Activated T-cell treated with anti-CD3 and anti-CD28 coated beads, Interleukin-2, amount 50 U/mL, for 1 hour (primary cell): ENCODE measurements at regions not wholly inside any gene's neighbourhood (a gene's known extent, or its start where the extent isn't known, plus 50 kb on each side); places are given as distances from the start of the nearest gene placed in this dataset.
"Not testable (repeated sequence)": the region's sequence is repeated elsewhere in the genome, so short reads cannot be mapped to it uniquely, and the experiment has no call there.

Source experiments
- DNase-seq: peaks from one replicate; pipeline ENCODE4 v3.0.0-alpha.2; 2020

- no peak for DNase-seq
Measured at GRCh38 chr13:111564606-111565005, 244.2 kb downstream of the TEX29 start.

- no peak for DNase-seq
Measured at GRCh38 chr13:111565400-111565799, 245.0 kb downstream of the TEX29 start.

GRCh38 chr13:111566567-111566966 is 246.1 kb downstream of the TEX29 start:
- no peak for DNase-seq

GRCh38 chr13:111567637-111568036 is 247.2 kb downstream of the TEX29 start:
- DNase-seq = no peak

GRCh38 chr13:111568290-111568689 is 247.8 kb downstream of the TEX29 start:
- DNase-seq = no peak

- DNase-seq = no peak
Measured at GRCh38 chr13:111570911-111571310, 250.5 kb downstream of the TEX29 start.

GRCh38 chr13:111572956-111573761 is 252.7 kb downstream of the TEX29 start:
- no peak for DNase-seq

GRCh38 chr13:111573801-111574200 is 253.4 kb downstream of the TEX29 start:
- DNase-seq = no peak

GRCh38 chr13:111575276-111575675 is 254.8 kb downstream of the TEX29 start:
- DNase-seq = no peak

- no peak for DNase-seq
Measured at GRCh38 chr13:111575719-111576118, 255.3 kb downstream of the TEX29 start.

GRCh38 chr13:111577208-111577828 is 256.9 kb downstream of the TEX29 start:
- no peak for DNase-seq

GRCh38 chr13:111577956-111578605 is 257.6 kb downstream of the TEX29 start:
- DNase-seq = no peak

GRCh38 chr13:111584101-111584672 is 263.7 kb downstream of the TEX29 start:
- no peak for DNase-seq

- DNase-seq = no peak
Measured at GRCh38 chr13:111584870-111585269, 264.4 kb downstream of the TEX29 start.

- DNase-seq = no peak
Measured at GRCh38 chr13:111586291-111586690, 265.8 kb downstream of the TEX29 start.

GRCh38 chr13:111587249-111587648 is 266.8 kb downstream of the TEX29 start:
- no peak for DNase-seq

GRCh38 chr13:111589321-111589720 is 268.9 kb downstream of the TEX29 start:
- no peak for DNase-seq

GRCh38 chr13:111589992-111590391 is 269.6 kb downstream of the TEX29 start:
- no peak for DNase-seq

GRCh38 chr13:111590796-111591195 is 270.4 kb downstream of the TEX29 start:
- DNase-seq = no peak

- not testable (repeated sequence) for DNase-seq
Measured at GRCh38 chr13:111593490-111593889, 273.0 kb downstream of the TEX29 start.

GRCh38 chr13:111594606-111595005 is 274.2 kb downstream of the TEX29 start:
- no peak for DNase-seq

- DNase-seq = no peak
Measured at GRCh38 chr13:111595276-111595675, 274.8 kb downstream of the TEX29 start.

- DNase-seq = no peak
Measured at GRCh38 chr13:111595791-111596190, 275.3 kb downstream of the TEX29 start.

GRCh38 chr13:111597191-111597611 is 276.8 kb downstream of the TEX29 start:
- no peak for DNase-seq
